ENCODE measurements at regions not wholly inside any gene's neighbourhood (a gene's known extent, or its start where the extent isn't known, plus 50 kb on each side); places are given as distances from the start of the nearest gene placed in this dataset.

GRCh38 chr1:2969845-2970291, 51.4 kb upstream of the ACTRT2 start:
- DNase-seq (ENCODE audit: low read depth in 2 of 2): no peak

DNA sequence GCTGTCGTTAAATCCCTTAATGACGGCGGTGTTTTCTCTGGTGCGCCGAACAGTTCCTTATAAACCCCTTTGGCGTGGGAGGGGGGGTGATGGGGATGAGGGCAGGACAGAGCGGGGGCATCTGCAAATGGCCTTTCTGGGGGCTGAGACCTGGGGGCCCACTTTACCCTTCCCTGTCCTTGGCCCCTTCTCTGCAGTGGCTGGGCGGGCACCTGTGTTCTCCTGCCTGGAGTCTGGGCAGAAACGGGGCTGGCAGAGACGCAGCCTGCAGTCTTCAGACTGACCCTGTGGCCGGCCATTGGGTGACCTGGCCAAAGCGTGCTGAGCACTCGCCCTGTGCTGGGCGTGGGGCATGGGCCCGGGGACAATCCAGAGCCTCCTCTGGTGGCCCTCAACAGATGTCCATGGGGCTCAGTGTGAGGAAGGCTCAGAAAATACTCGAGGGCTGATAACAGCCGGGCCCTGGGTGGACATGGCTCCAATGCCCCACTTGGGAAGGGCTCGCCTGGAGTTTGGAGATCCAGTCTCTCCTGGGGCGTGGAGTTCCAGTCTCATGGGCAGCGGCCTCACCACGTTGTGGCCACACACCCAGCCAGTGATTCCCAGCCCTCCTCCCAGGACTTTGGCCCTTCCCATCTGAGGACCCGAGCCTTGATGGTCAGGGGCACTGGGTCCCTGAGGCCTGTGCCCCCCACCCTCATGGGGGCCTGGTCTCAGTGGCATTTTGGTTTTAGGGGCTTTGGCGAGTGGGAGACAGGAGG, 50.8 kb upstream of the ACTRT2 start:
- DNase-seq (ENCODE audit: low read depth in 2 of 2): no peak

DNA sequence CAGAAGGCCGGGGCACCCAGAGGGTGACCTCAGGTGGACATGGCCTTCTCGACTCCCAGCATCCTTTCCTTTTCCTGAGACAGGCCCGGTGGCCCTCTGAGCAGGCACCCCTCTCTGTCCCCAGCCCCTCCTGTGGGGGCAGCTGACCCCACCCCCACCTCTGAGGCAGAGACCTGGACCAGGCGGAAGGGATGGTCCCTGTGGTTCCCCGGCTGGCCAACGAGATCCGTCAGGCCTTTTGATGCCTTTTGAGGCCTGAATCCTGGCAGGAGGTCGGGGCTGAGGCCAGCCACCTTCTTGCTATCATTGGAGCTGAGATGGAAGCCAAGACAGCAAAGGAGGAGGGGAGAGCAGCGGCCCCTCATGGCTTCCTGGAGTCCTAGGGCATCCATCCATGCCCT, 50.2 kb upstream of the ACTRT2 start:
- DNase-seq (ENCODE audit: low read depth in 2 of 2): no peak

Measured in stimulated activated CD4-positive, alpha-beta T cell treated with anti-CD3 and anti-CD28 coated beads, Interleukin-12 subunit alpha, Interleukin-12 subunit beta, amount 100 ng/mL, for 24 hours (primary cell).